ENCODE measurements at regions not wholly inside any gene's neighbourhood (a gene's known extent, or its start where the extent isn't known, plus 50 kb on each side); places are given as distances from the start of the nearest gene placed in this dataset.
"Not testable (repeated sequence)": the region's sequence is repeated elsewhere in the genome, so short reads cannot be mapped to it uniquely, and the experiment has no call there.

- Mint-ChIP-seq H3K27me3 (ENCODE audit: low read depth) (peaks cover 6% of the 10 kb centered on the region), H3K36me3 (ENCODE audit: insufficient read depth in 2 of 2) (no peaks in the 10 kb centered on the region), H3K4me3 (no peak overlapping the region), H3K9me3 (no peaks in the 10 kb centered on the region), H3K4me1 (ENCODE audit: low read depth) (no peaks in the 10 kb centered on the region), H3K27ac (no peak overlapping the region)
- no peak for ATAC-seq (replicated peaks in 1 of 2)
- no peak for DNase-seq
Observed at GRCh38 chr1:199509456-199509855, 518.1 kb upstream of the NR5A2 start.

- no peak for DNase-seq
- no peak overlapping the region for H3K4me3 Mint-ChIP-seq
- no peak for ATAC-seq (replicated peaks in 1 of 2)
- no peak overlapping the region for H3K27ac Mint-ChIP-seq
- no peaks in the 10 kb centered on the region for H3K4me1 Mint-ChIP-seq (ENCODE audit: low read depth)
- H3K36me3 Mint-ChIP-seq (ENCODE audit: insufficient read depth in 2 of 2): no peaks in the 10 kb centered on the region
- no peaks in the 10 kb centered on the region for H3K9me3 Mint-ChIP-seq
- H3K27me3 Mint-ChIP-seq (ENCODE audit: low read depth): peaks cover 6% of the 10 kb centered on the region
Observed at GRCh38 chr1:199510314-199510713, 517.2 kb upstream of the NR5A2 start.

- no peaks in the 10 kb centered on the region for H3K4me1 Mint-ChIP-seq (ENCODE audit: low read depth)
- no peaks in the 10 kb centered on the region for H3K36me3 Mint-ChIP-seq (ENCODE audit: insufficient read depth in 2 of 2)
- ATAC-seq (replicated peaks in 1 of 2) (no peak), DNase-seq (no peak)
- H3K9me3 Mint-ChIP-seq: no peaks in the 10 kb centered on the region
- H3K4me3 Mint-ChIP-seq: no peak overlapping the region
- H3K27ac Mint-ChIP-seq: no peak overlapping the region
- no peaks in the 10 kb centered on the region for H3K27me3 Mint-ChIP-seq (ENCODE audit: low read depth)
Observed at GRCh38 chr1:199512037-199512710, 515.3 kb upstream of the NR5A2 start.

GRCh38 chr1:199515261-199515660, 512.2 kb upstream of the NR5A2 start:
- Mint-ChIP-seq H3K4me3 (no peak overlapping the region), H3K9me3 (no peaks in the 10 kb centered on the region), H3K4me1 (ENCODE audit: low read depth) (no peaks in the 10 kb centered on the region), H3K27ac (no peak overlapping the region), H3K27me3 (ENCODE audit: low read depth) (no peaks in the 10 kb centered on the region), H3K36me3 (ENCODE audit: insufficient read depth in 2 of 2) (no peaks in the 10 kb centered on the region)
- DNase-seq (no peak), ATAC-seq (replicated peaks in 1 of 2) (no peak)

GRCh38 chr1:199522338-199522737, 505.2 kb upstream of the NR5A2 start:
- no peaks in the 10 kb centered on the region for H3K27me3 Mint-ChIP-seq (ENCODE audit: low read depth)
- no peaks in the 10 kb centered on the region for H3K4me1 Mint-ChIP-seq (ENCODE audit: low read depth)
- H3K4me3 Mint-ChIP-seq: no peak overlapping the region
- DNase-seq (no peak), ATAC-seq (replicated peaks in 1 of 2) (no peak)
- no peaks in the 10 kb centered on the region for H3K9me3 Mint-ChIP-seq
- no peaks in the 10 kb centered on the region for H3K36me3 Mint-ChIP-seq (ENCODE audit: insufficient read depth in 2 of 2)
- no peak overlapping the region for H3K27ac Mint-ChIP-seq

- no peaks in the 10 kb centered on the region for H3K9me3 Mint-ChIP-seq
- no peaks in the 10 kb centered on the region for H3K4me1 Mint-ChIP-seq (ENCODE audit: low read depth)
- no peak for DNase-seq
- no peaks in the 10 kb centered on the region for H3K36me3 Mint-ChIP-seq (ENCODE audit: insufficient read depth in 2 of 2)
- no peak overlapping the region for H3K4me3 Mint-ChIP-seq
- ATAC-seq (replicated peaks in 1 of 2): no peak
- no peak overlapping the region for H3K27ac Mint-ChIP-seq
- no peaks in the 10 kb centered on the region for H3K27me3 Mint-ChIP-seq (ENCODE audit: low read depth)
Observed at GRCh38 chr1:199522936-199523335, 504.6 kb upstream of the NR5A2 start.

GRCh38 chr1:199529324-199529723, 498.2 kb upstream of the NR5A2 start:
- Mint-ChIP-seq H3K9me3 (peaks cover 6% of the 10 kb centered on the region in 2 donors), H3K27ac (no peak overlapping the region), H3K4me3 (no peak overlapping the region), H3K27me3 (ENCODE audit: low read depth) (no peaks in the 10 kb centered on the region), H3K36me3 (ENCODE audit: insufficient read depth in 2 of 2) (peaks cover 2 to 6% of the 10 kb centered on the region in 2 donors), H3K4me1 (ENCODE audit: low read depth) (no peaks in the 10 kb centered on the region)
- no peak for DNase-seq
- ATAC-seq (replicated peaks in 1 of 2): no peak

GRCh38 chr1:199533361-199533760, 494.1 kb upstream of the NR5A2 start:
- not testable (repeated sequence) for DNase-seq; H3K4me1 Mint-ChIP-seq (ENCODE audit: low read depth); H3K4me3 Mint-ChIP-seq; ATAC-seq (replicated peaks in 1 of 2); H3K27me3 Mint-ChIP-seq (ENCODE audit: low read depth); H3K27ac Mint-ChIP-seq
- peaks cover 6 to 10% of the 10 kb centered on the region in 2 donors for H3K9me3 Mint-ChIP-seq
- H3K36me3 Mint-ChIP-seq (ENCODE audit: insufficient read depth in 2 of 2): peaks cover 4 to 17% of the 10 kb centered on the region in 2 donors

- no peak overlapping the region for H3K4me3 Mint-ChIP-seq
- no peaks in the 10 kb centered on the region for H3K36me3 Mint-ChIP-seq (ENCODE audit: insufficient read depth in 2 of 2)
- H3K9me3 Mint-ChIP-seq: peaks cover 0 to 4% of the 10 kb centered on the region in 2 donors
- no peak for ATAC-seq (replicated peaks in 1 of 2)
- no peak overlapping the region for H3K27ac Mint-ChIP-seq
- DNase-seq: no peak
- H3K4me1 Mint-ChIP-seq (ENCODE audit: low read depth): no peaks in the 10 kb centered on the region
- no peaks in the 10 kb centered on the region for H3K27me3 Mint-ChIP-seq (ENCODE audit: low read depth)
Observed at GRCh38 chr1:199545780-199546179, 481.7 kb upstream of the NR5A2 start.

GRCh38 chr1:199546323-199546722, 481.2 kb upstream of the NR5A2 start:
- H3K4me3 Mint-ChIP-seq: no peak overlapping the region
- H3K27me3 Mint-ChIP-seq (ENCODE audit: low read depth): no peaks in the 10 kb centered on the region
- DNase-seq (no peak), ATAC-seq (replicated peaks in 1 of 2) (peak in 1 of 2 donors; percentile 35)
- H3K9me3 Mint-ChIP-seq: peaks cover 0 to under 1% of the 10 kb centered on the region in 2 donors
- H3K4me1 Mint-ChIP-seq (ENCODE audit: low read depth): no peaks in the 10 kb centered on the region
- no peaks in the 10 kb centered on the region for H3K36me3 Mint-ChIP-seq (ENCODE audit: insufficient read depth in 2 of 2)
- H3K27ac Mint-ChIP-seq: no peak overlapping the region

GRCh38 chr1:199549421-199549820, 478.1 kb upstream of the NR5A2 start:
- Mint-ChIP-seq H3K4me3 (no peak overlapping the region), H3K27ac (no peak overlapping the region), H3K27me3 (ENCODE audit: low read depth) (peaks cover 5% of the 10 kb centered on the region), H3K4me1 (ENCODE audit: low read depth) (no peaks in the 10 kb centered on the region), H3K9me3 (no peaks in the 10 kb centered on the region), H3K36me3 (ENCODE audit: insufficient read depth in 2 of 2) (no peaks in the 10 kb centered on the region)
- DNase-seq (no peak), ATAC-seq (replicated peaks in 1 of 2) (no peak)

- DNase-seq (no peak), ATAC-seq (replicated peaks in 1 of 2) (no peak)
- Mint-ChIP-seq H3K27ac (no peak overlapping the region), H3K4me3 (no peak overlapping the region), H3K36me3 (ENCODE audit: insufficient read depth in 2 of 2) (no peaks in the 10 kb centered on the region), H3K4me1 (ENCODE audit: low read depth) (no peaks in the 10 kb centered on the region), H3K27me3 (ENCODE audit: low read depth) (peaks cover 5% of the 10 kb centered on the region), H3K9me3 (no peaks in the 10 kb centered on the region)
Observed at GRCh38 chr1:199550199-199551065, 477.1 kb upstream of the NR5A2 start.

- Mint-ChIP-seq H3K4me3 (no peak overlapping the region), H3K4me1 (ENCODE audit: low read depth) (no peaks in the 10 kb centered on the region), H3K9me3 (no peaks in the 10 kb centered on the region), H3K36me3 (ENCODE audit: insufficient read depth in 2 of 2) (no peaks in the 10 kb centered on the region), H3K27ac (no peak overlapping the region), H3K27me3 (ENCODE audit: low read depth) (peaks cover 5% of the 10 kb centered on the region)
- ATAC-seq (replicated peaks in 1 of 2) (no peak), DNase-seq (peak; percentile 37 to 41)
Observed at GRCh38 chr1:199551967-199552565, 475.4 kb upstream of the NR5A2 start.
